ENCODE measurements at regions not wholly inside any gene's neighbourhood (a gene's known extent, or its start where the extent isn't known, plus 50 kb on each side); places are given as distances from the start of the nearest gene placed in this dataset.

DNA sequence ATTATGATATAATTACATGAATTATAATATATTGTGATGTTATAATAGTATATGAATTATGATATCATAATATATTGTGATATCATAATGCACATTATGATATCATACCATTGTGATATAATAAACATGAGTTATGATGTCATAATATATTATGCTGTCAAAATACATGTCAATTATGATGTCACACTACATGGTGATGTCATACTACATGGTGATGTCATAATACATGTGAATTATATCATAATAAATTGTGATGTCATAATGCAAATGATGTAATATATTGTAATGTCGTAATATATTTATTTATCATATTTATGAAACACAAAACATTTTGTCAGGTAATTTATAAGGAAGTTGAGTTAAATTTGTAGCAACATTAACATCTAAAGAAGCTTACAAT is 1950.1 kb downstream of the TP53TG3F start:
- TF ChIP-seq, protein P1, sequence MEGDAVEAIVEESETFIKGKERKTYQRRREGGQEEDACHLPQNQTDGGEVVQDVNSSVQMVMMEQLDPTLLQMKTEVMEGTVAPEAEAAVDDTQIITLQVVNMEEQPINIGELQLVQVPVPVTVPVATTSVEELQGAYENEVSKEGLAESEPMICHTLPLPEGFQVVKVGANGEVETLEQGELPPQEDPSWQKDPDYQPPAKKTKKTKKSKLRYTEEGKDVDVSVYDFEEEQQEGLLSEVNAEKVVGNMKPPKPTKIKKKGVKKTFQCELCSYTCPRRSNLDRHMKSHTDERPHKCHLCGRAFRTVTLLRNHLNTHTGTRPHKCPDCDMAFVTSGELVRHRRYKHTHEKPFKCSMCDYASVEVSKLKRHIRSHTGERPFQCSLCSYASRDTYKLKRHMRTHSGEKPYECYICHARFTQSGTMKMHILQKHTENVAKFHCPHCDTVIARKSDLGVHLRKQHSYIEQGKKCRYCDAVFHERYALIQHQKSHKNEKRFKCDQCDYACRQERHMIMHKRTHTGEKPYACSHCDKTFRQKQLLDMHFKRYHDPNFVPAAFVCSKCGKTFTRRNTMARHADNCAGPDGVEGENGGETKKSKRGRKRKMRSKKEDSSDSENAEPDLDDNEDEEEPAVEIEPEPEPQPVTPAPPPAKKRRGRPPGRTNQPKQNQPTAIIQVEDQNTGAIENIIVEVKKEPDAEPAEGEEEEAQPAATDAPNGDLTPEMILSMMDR (IDR thresholded peaks at IDR 0.05), result no peak
- TF ChIP-seq POLR2A (IDR thresholded peaks at IDR 0.05), result no peak

Measured in adrenal gland (tissue), 5 donors.